NCI-H146 treated with DMSO at 0.1 percent for 48 hours (cell line): ENCODE measurements at regions not wholly inside any gene's neighbourhood (a gene's known extent, or its start where the extent isn't known, plus 50 kb on each side); places are given as distances from the start of the nearest gene placed in this dataset.
"Not testable (repeated sequence)": the region's sequence is repeated elsewhere in the genome, so short reads cannot be mapped to it uniquely, and the experiment has no call there.

ENCODE experiments used
- DNase-seq: peaks from one replicate; lab custom pipeline; 2025; ENCODE audit not compliant: unreplicated experiment; lab: John Stamatoyannopoulos, UW

- DNase-seq: peak; percentile 90
Observed at GRCh38 chr19:13652810-13653590, 111.3 kb upstream of the MRI1 start.

- DNase-seq: no peak
Observed at GRCh38 chr19:13646758-13647157, 117.6 kb upstream of the MRI1 start.

- no peak for DNase-seq
Observed at GRCh38 chr19:13644645-13645044, 119.7 kb upstream of the MRI1 start.

GRCh38 chr19:13640611-13641010 lies 123.7 kb upstream of the MRI1 start:
- no peak for DNase-seq

GRCh38 chr19:13639342-13639929 lies 124.9 kb upstream of the MRI1 start:
- no peak for DNase-seq

GRCh38 chr19:13637664-13638063 lies 126.7 kb upstream of the MRI1 start:
- DNase-seq: no peak

GRCh38 chr19:13634658-13635057 lies 128.4 kb upstream of the CACNA1A start:
- DNase-seq: no peak

- no peak for DNase-seq
Observed at GRCh38 chr19:13633522-13633922, 127.2 kb upstream of the CACNA1A start.

- DNase-seq: peak; percentile 100
Observed at GRCh38 chr19:13633109-13633508, 126.8 kb upstream of the CACNA1A start.

- DNase-seq: not testable (repeated sequence)
Observed at GRCh38 chr19:13632164-13632563, 125.9 kb upstream of the CACNA1A start.

- DNase-seq: no peak
Observed at GRCh38 chr19:13629687-13630357, 123.5 kb upstream of the CACNA1A start.

GRCh38 chr19:13627531-13627930 lies 121.3 kb upstream of the CACNA1A start:
- DNase-seq: no peak

- DNase-seq: peak; percentile 76
Observed at GRCh38 chr19:13623716-13624710, 117.7 kb upstream of the CACNA1A start.

- DNase-seq: peak; percentile 57
Observed at GRCh38 chr19:13622766-13623715, 116.8 kb upstream of the CACNA1A start.

- DNase-seq: no peak
Observed at GRCh38 chr19:13621413-13621812, 115.1 kb upstream of the CACNA1A start.

- DNase-seq: no peak
Observed at GRCh38 chr19:13619203-13619632, 112.9 kb upstream of the CACNA1A start.

- peak; percentile 62 for DNase-seq
Observed at GRCh38 chr19:13615890-13616289, 109.6 kb upstream of the CACNA1A start.

GRCh38 chr19:13613447-13613846 lies 107.2 kb upstream of the CACNA1A start:
- peak; percentile 90 for DNase-seq

- peak; percentile 17 for DNase-seq
Observed at GRCh38 chr19:13611596-13611995, 105.3 kb upstream of the CACNA1A start.
